ENCODE measurements at regions not wholly inside any gene's neighbourhood (a gene's known extent, or its start where the extent isn't known, plus 50 kb on each side); places are given as distances from the start of the nearest gene placed in this dataset.

DNA sequence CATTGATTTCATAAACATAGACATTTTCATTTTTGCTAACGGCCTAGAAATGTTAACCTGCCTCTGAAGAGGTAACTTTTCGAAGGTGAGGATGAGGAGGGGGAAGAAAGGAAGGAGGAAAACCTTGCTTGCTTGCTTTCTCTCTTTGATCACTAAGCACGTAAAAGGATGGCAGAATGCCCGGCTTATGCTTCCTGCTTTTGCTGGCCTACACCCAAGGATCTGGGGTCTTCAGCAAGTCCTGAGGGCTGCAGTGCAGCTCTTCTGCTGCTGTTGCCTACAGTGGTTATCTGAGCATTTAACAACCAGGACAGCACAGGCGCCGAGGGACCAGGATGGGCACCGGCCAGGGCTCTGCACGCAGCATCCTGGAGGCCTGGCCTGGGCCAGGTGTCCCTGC lies 150.8 kb upstream of the TAB2 start (continued):
- no peak for TF ChIP-seq RFX5 (IDR thresholded peaks at IDR 0.05; ENCODE audit: borderline replicate concordance, low read depth, low read length)
- no peak for TF ChIP-seq KDM1A (IDR thresholded peaks at IDR 0.05; ENCODE audit: borderline replicate concordance, low read length)
- no peak for TF ChIP-seq HDAC2 (IDR thresholded peaks at IDR 0.05; ENCODE audit: borderline replicate concordance in 1 of 2, low read depth in 2 of 2, low read length in 2 of 2)
- no peak for TF ChIP-seq BACH1 (IDR thresholded peaks at IDR 0.05; ENCODE audit: low read length)

Measured in H1 (cell line).